ENCODE measurements at regions not wholly inside any gene's neighbourhood (a gene's known extent, or its start where the extent isn't known, plus 50 kb on each side); places are given as distances from the start of the nearest gene placed in this dataset.

- no peak for TF ChIP-seq CTCF (conservative IDR thresholded peaks at IDR 0.05 in 1 of 2, IDR thresholded peaks at IDR 0.05 in 1 of 2; ENCODE audit: extremely low read depth in 1 of 2, insufficient read depth in 1 of 2, low read depth in 1 of 2, low read length in 2 of 2)
- no peak for TF ChIP-seq EZH2 (IDR thresholded peaks at IDR 0.05; ENCODE audit: borderline replicate concordance, low read length)
Measured at GRCh38 chr1:118650107-118650807, 337.9 kb downstream of the TBX15 start.

All from mammary epithelial cell (primary cell).